HG02884 (cell line): ENCODE measurements at regions not wholly inside any gene's neighbourhood (a gene's known extent, or its start where the extent isn't known, plus 50 kb on each side); places are given as distances from the start of the nearest gene placed in this dataset.
"Not testable (repeated sequence)": the region's sequence is repeated elsewhere in the genome, so short reads cannot be mapped to it uniquely, and the experiment has no call there.

Experiments
- ATAC-seq: cut with Tn5 transposase; IDR thresholded peaks from one replicate; pipeline ENCODE4 v1.9.1; 2021; ENCODE audit warnings: mild to moderate bottlenecking, moderate library complexity; ENCODE audit not compliant: unreplicated experiment

GRCh38 chr21:5013455-5014304 lies 5507.7 kb upstream of the TPTE start:
- ATAC-seq: not testable (repeated sequence)

- ATAC-seq: not testable (repeated sequence)
Observed at GRCh38 chr21:5015187-5015586, 5506.2 kb upstream of the TPTE start.

GRCh38 chr21:5019120-5019519 lies 5502.3 kb upstream of the TPTE start:
- ATAC-seq: not testable (repeated sequence)

- not testable (repeated sequence) for ATAC-seq
Observed at GRCh38 chr21:5021815-5022214, 5499.6 kb upstream of the TPTE start.

- ATAC-seq: not testable (repeated sequence)
Observed at GRCh38 chr21:5022254-5022653, 5499.1 kb upstream of the TPTE start.

GRCh38 chr21:5022748-5023147 lies 5498.6 kb upstream of the TPTE start:
- ATAC-seq: not testable (repeated sequence)

- not testable (repeated sequence) for ATAC-seq
Observed at GRCh38 chr21:5035147-5035546, 5486.2 kb upstream of the TPTE start.

- not testable (repeated sequence) for ATAC-seq
Observed at GRCh38 chr21:5035587-5035986, 5485.8 kb upstream of the TPTE start.

GRCh38 chr21:5037606-5038331 lies 5483.6 kb upstream of the TPTE start:
- ATAC-seq: not testable (repeated sequence)

GRCh38 chr21:5039926-5040325 lies 5481.5 kb upstream of the TPTE start:
- ATAC-seq: not testable (repeated sequence)

- not testable (repeated sequence) for ATAC-seq
Observed at GRCh38 chr21:5042583-5042982, 5478.8 kb upstream of the TPTE start.

GRCh38 chr21:5044812-5045211 lies 5476.6 kb upstream of the TPTE start:
- ATAC-seq: not testable (repeated sequence)

- ATAC-seq: not testable (repeated sequence)
Observed at GRCh38 chr21:5051303-5052018, 5469.9 kb upstream of the TPTE start.

GRCh38 chr21:5055027-5055754 lies 5466.2 kb upstream of the TPTE start:
- not testable (repeated sequence) for ATAC-seq

GRCh38 chr21:5055996-5056962 lies 5465.1 kb upstream of the TPTE start:
- not testable (repeated sequence) for ATAC-seq

GRCh38 chr21:5057077-5057476 lies 5464.3 kb upstream of the TPTE start:
- ATAC-seq: not testable (repeated sequence)

- ATAC-seq: not testable (repeated sequence)
Observed at GRCh38 chr21:5060364-5061083, 5460.9 kb upstream of the TPTE start.

- not testable (repeated sequence) for ATAC-seq
Observed at GRCh38 chr21:5064581-5065142, 5456.7 kb upstream of the TPTE start.
